GM23338 (cell line): ENCODE measurements at regions not wholly inside any gene's neighbourhood (a gene's known extent, or its start where the extent isn't known, plus 50 kb on each side); places are given as distances from the start of the nearest gene placed in this dataset.

Experiments
- ATAC-seq: fragments of 200-7000 bp; cut with Tn5 transposase; 3 replicates; pipeline ENCODE4 v1.9.1; 2020
- DNase-seq: peaks from one replicate; pipeline ENCODE4 v3.0.0-alpha.2; 2015; ENCODE audit warnings: low spot score
- H2AFZ ChIP-seq: fragments of 200-600 bp; sonication (generic); 2 replicates; pipeline ENCODE4 v1.8.0; 2016; ENCODE audit warnings: antibody characterized with exemption, mild to moderate bottlenecking, moderate library complexity
- H3F3A ChIP-seq: fragments of 200-600 bp; sonication (generic); replicated peaks from 2 replicates; pipeline ENCODE4 v1.8.0; 2017; ENCODE audit warnings: antibody characterized with exemption, mixed run types, low read depth
- H3K27ac ChIP-seq: fragments of 200-600 bp; sonication (generic); 2 replicates; pipeline ENCODE4 v1.6.1; 2016; ENCODE audit warnings: low read depth
- H3K27me3 ChIP-seq: fragments of 200-600 bp; sonication (generic); 2 replicates; pipeline ENCODE4 v1.8.0; 2016; ENCODE audit warnings: mild to moderate bottlenecking, mixed run types, moderate library complexity; ENCODE audit not compliant: insufficient read depth
- H3K36me3 ChIP-seq: fragments of 200-600 bp; sonication (generic); 2 replicates; pipeline ENCODE4 v1.8.0; 2016; ENCODE audit warnings: mild to moderate bottlenecking; ENCODE audit not compliant: insufficient read depth
- H3K4me1 ChIP-seq: fragments of 200-600 bp; sonication (generic); 2 replicates; pipeline ENCODE4 v1.8.0; 2016; ENCODE audit warnings: mild to moderate bottlenecking, moderate library complexity; ENCODE audit not compliant: insufficient read depth
- H3K4me2 ChIP-seq: fragments of 200-600 bp; sonication (generic); 2 replicates; pipeline ENCODE4 v1.7.1; 2017; ENCODE audit warnings: mixed run types
- H3K4me3 ChIP-seq: fragments of 200-600 bp; sonication (generic); 2 replicates; pipeline ENCODE4 v1.6.1; 2016; ENCODE audit warnings: mixed run types
- H3K79me2 ChIP-seq: fragments of 200-600 bp; sonication (generic); replicated peaks from 2 replicates; pipeline ENCODE4 v1.8.0; 2017; ENCODE audit warnings: mild to moderate bottlenecking; ENCODE audit not compliant: insufficient read depth
- H3K9me2 ChIP-seq: fragments of 200-600 bp; sonication (generic); 2 replicates; pipeline ENCODE4 v1.8.0; 2017; ENCODE audit not compliant: insufficient read depth
- H4K20me1 ChIP-seq: fragments of 200-600 bp; sonication (generic); replicated peaks from 2 replicates; pipeline ENCODE4 v1.8.0; 2017; ENCODE audit warnings: mild to moderate bottlenecking; ENCODE audit not compliant: insufficient read depth
- H3K27ac Mint-ChIP-seq: 2 replicates; pipeline ENCODE4 v1.8.0; 2020; ENCODE audit warnings: inconsistent platforms, mild to moderate bottlenecking, moderate library complexity, mixed read lengths
- H3K27me3 Mint-ChIP-seq: 3 replicates; pipeline ENCODE4 v1.8.0; 2022; ENCODE audit warnings: low read depth, mild to moderate bottlenecking, moderate library complexity, mixed read lengths, inconsistent platforms; ENCODE audit not compliant: insufficient read depth, poor library complexity
- H3K36me3 Mint-ChIP-seq: 3 replicates; pipeline ENCODE4 v1.8.0; 2021; ENCODE audit warnings: low read depth, mild to moderate bottlenecking, inconsistent platforms, moderate library complexity, mixed read lengths
- H3K4me1 Mint-ChIP-seq: 3 replicates; pipeline ENCODE4 v1.8.0; 2020; ENCODE audit warnings: mild to moderate bottlenecking, inconsistent platforms, mixed read lengths
- H3K4me3 Mint-ChIP-seq: 3 replicates; pipeline ENCODE4 v1.8.0; 2021; ENCODE audit warnings: moderate library complexity, mild to moderate bottlenecking, inconsistent platforms, mixed read lengths
- H3K9me3 Mint-ChIP-seq: 3 replicates; pipeline ENCODE4 v1.8.0; 2020; ENCODE audit warnings: moderate library complexity, mild to moderate bottlenecking, inconsistent platforms, mixed read lengths
- CTCF ChIP-seq, 2 experiments: fragments of 200-600 bp in 1 of 2; sonication (generic) in 1 of 2; conservative IDR thresholded peaks; 2 replicates each; pipeline versions ENCODE4 v1.5.1 to v1.6.1; 2016 to 2017; ENCODE audit warnings: antibody characterized with exemption in 2 of 2, low read depth in 2 of 2, mild to moderate bottlenecking in 2 of 2, moderate library complexity in 1 of 2
- ETS1 ChIP-seq: IDR thresholded peaks from 2 replicates; pipeline ENCODE4 v1.6.1; 2016; ENCODE audit warnings: antibody characterized with exemption
- EZH2 ChIP-seq: fragments of 200-600 bp; sonication (generic); IDR thresholded peaks from one replicate; pipeline ENCODE4 v1.8.0; 2017; ENCODE audit warnings: antibody characterized with exemption, mild to moderate bottlenecking, low read depth; ENCODE audit not compliant: unreplicated experiment
- JUNB ChIP-seq: IDR thresholded peaks from one replicate; pipeline ENCODE4 v1.6.1; 2016; ENCODE audit warnings: antibody characterized with exemption; ENCODE audit not compliant: unreplicated experiment
- POLR2AphosphoS5 ChIP-seq: IDR thresholded peaks from 2 replicates; pipeline ENCODE4 v1.6.1; 2016; ENCODE audit warnings: antibody characterized with exemption, low read depth
- REST ChIP-seq: IDR thresholded peaks from one replicate; pipeline ENCODE4 v1.6.1; 2018; ENCODE audit warnings: antibody characterized with exemption; ENCODE audit not compliant: unreplicated experiment
- ZNF114 ChIP-seq: fragments of 250-450 bp; sonication (Bioruptor Pico); IDR thresholded peaks from 2 replicates; pipeline ENCODE4 v1.5.0; 2020; ENCODE audit warnings: mild to moderate bottlenecking, moderate library complexity
- ZNF331 ChIP-seq: fragments of 250-450 bp; sonication (Bioruptor Pico); IDR thresholded peaks from 2 replicates; pipeline ENCODE4 v1.5.0; 2020; ENCODE audit warnings: low read depth, mild to moderate bottlenecking, moderate library complexity

- Histone ChIP-seq H3K79me2 (no peaks in the 10 kb centered on the region), H3F3A (no peaks in the 10 kb centered on the region), H3K36me3 (no peaks in the 10 kb centered on the region), H3K27me3 (peaks cover 6% of the 10 kb centered on the region; the same call in 1 of the 2 replicates), H3K4me1 (no peaks in the 10 kb centered on the region), H3K9me2 (no peaks in the 10 kb centered on the region), H3K4me2 (peak overlapping the region; percentile 77), H3K27ac (no peak overlapping the region), H3K4me3 (peak overlapping the region; percentile 46; the same call in 1 of the 2 replicates), H2AFZ (peak overlapping the region; percentile 96), H4K20me1 (no peaks in the 10 kb centered on the region)
- H3K27ac Mint-ChIP-seq, result no peak overlapping the region
- DNase-seq, result no peak
- H3K27me3 Mint-ChIP-seq, result peaks cover 24% of the 10 kb centered on the region
- peak overlapping the region; percentile 69; the same call in 2 of the 3 replicates for H3K4me3 Mint-ChIP-seq
- peak; percentile 34 for ATAC-seq
- H3K36me3 Mint-ChIP-seq, result peaks cover 6% of the 10 kb centered on the region; the same call in 1 of the 3 replicates
- peaks cover 3% of the 10 kb centered on the region; the same call in 2 of the 3 replicates for H3K4me1 Mint-ChIP-seq
- TF ChIP-seq POLR2AphosphoS5, result no peak
- 0 out of 4 replicates have a peak, but pooled peaks of 1 of the 2 experiments have one; percentile 13 for TF ChIP-seq CTCF (conservative IDR thresholded peaks at IDR 0.05; ENCODE audit: low read depth in 2 of 2)
- peaks cover 7% of the 10 kb centered on the region for H3K9me3 Mint-ChIP-seq
Measured at GRCh38 chr2:20107352-20107751, 55.9 kb upstream of the LAPTM4A start.

- no peaks in the 10 kb centered on the region for H3K9me2 ChIP-seq
- H3K4me1 ChIP-seq, result no peaks in the 10 kb centered on the region
- no peaks in the 10 kb centered on the region for H3K79me2 ChIP-seq
- Mint-ChIP-seq H3K4me1 (peaks cover 3% of the 10 kb centered on the region; the same call in 2 of the 3 replicates), H3K9me3 (peaks cover 7% of the 10 kb centered on the region), H3K4me3 (peak overlapping the region; percentile 69), H3K27ac (no peak overlapping the region), H3K36me3 (peaks cover 6% of the 10 kb centered on the region; the same call in 1 of the 3 replicates), H3K27me3 (peaks cover 24% of the 10 kb centered on the region)
- peak overlapping the region; percentile 99 for H2AFZ ChIP-seq
- peak; percentile 88 for DNase-seq
- no peaks in the 10 kb centered on the region for H4K20me1 ChIP-seq
- H3K4me3 ChIP-seq, result peak overlapping the region; percentile 46
- H3K27ac ChIP-seq, result no peak overlapping the region
- no peak for TF ChIP-seq EZH2
- TF ChIP-seq ETS1, result no peak; the same call in 1 of the 2 replicates
- no peak for TF ChIP-seq REST
- no peak for TF ChIP-seq ZNF331
- no peak for TF ChIP-seq JUNB
- no peak for TF ChIP-seq ZNF114 (CRISPR knock-in tag)
- peak; percentile 66 for TF ChIP-seq POLR2AphosphoS5
- TF ChIP-seq CTCF (conservative IDR thresholded peaks at IDR 0.05; ENCODE audit: low read depth in 2 of 2), result peak; percentile 83 to 91
- H3K27me3 ChIP-seq, result peaks cover 6% of the 10 kb centered on the region; the same call in 1 of the 2 replicates
- no peaks in the 10 kb centered on the region for H3K36me3 ChIP-seq
- no peaks in the 10 kb centered on the region for H3F3A ChIP-seq
- ATAC-seq, result peak; percentile 97
- H3K4me2 ChIP-seq, result peak overlapping the region; percentile 77
Measured at GRCh38 chr2:20106746-20107145, 55.3 kb upstream of the LAPTM4A start.
